Upper lobe of right lung (tissue), 1 donor: ENCODE measurements at regions not wholly inside any gene's neighbourhood (a gene's known extent, or its start where the extent isn't known, plus 50 kb on each side); places are given as distances from the start of the nearest gene placed in this dataset.

ENCODE experiments used
- ATAC-seq: fragments of 200-7000 bp; cut with Tn5 transposase; one replicate; pipeline ENCODE4 v1.9.1; 2020; ENCODE audit warnings: mild to moderate bottlenecking, moderate library complexity
- DNase-seq: peaks from one replicate; pipeline ENCODE4 v3.0.0-alpha.2; 2020
- H3K27ac ChIP-seq: fragments of 200-600 bp; one replicate; pipeline ENCODE4 v1.8.0; 2022
- H3K27me3 ChIP-seq: fragments of 200-600 bp; one replicate; pipeline ENCODE4 v1.8.0; 2022; ENCODE audit warnings: mild to moderate bottlenecking
- H3K36me3 ChIP-seq: fragments of 200-600 bp; one replicate; pipeline ENCODE4 v1.8.0; 2022
- H3K4me1 ChIP-seq: fragments of 200-600 bp; one replicate; pipeline ENCODE4 v1.8.0; 2022
- H3K4me3 ChIP-seq: fragments of 200-600 bp; one replicate; pipeline ENCODE4 v1.8.0; 2022; ENCODE audit warnings: mild to moderate bottlenecking
- H3K9me3 ChIP-seq: fragments of 200-600 bp; one replicate; pipeline ENCODE4 v1.8.0; 2022
- intact Hi-C: fragments of 100-400 bp; cut with DNase I; formaldehyde crosslinking; loops from one replicate; pipeline ENCODE4 v1.11.0; 2022
- TF ChIP-seq, protein P1 (sequence below): fragments of 200-600 bp; IDR thresholded peaks from one replicate; pipeline ENCODE4 v1.8.0; 2022; ENCODE audit warnings: antibody characterized with exemption
- donor health status: DM: no; HTN: yes; CAD: no; lungs with severe emphysema.

GRCh38 chr13:37395544-37395943 is 203.0 kb downstream of the POSTN start:
- DNase-seq (no peak), ATAC-seq (no peak)
- Histone ChIP-seq H3K4me3 (no peak overlapping the region), H3K27me3 (no peaks in the 10 kb centered on the region), H3K4me1 (no peaks in the 10 kb centered on the region), H3K27ac (no peak overlapping the region), H3K36me3 (no peaks in the 10 kb centered on the region), H3K9me3 (peaks cover 4% of the 10 kb centered on the region)
- intact Hi-C loops: no loop called here
- TF ChIP-seq, protein P1, sequence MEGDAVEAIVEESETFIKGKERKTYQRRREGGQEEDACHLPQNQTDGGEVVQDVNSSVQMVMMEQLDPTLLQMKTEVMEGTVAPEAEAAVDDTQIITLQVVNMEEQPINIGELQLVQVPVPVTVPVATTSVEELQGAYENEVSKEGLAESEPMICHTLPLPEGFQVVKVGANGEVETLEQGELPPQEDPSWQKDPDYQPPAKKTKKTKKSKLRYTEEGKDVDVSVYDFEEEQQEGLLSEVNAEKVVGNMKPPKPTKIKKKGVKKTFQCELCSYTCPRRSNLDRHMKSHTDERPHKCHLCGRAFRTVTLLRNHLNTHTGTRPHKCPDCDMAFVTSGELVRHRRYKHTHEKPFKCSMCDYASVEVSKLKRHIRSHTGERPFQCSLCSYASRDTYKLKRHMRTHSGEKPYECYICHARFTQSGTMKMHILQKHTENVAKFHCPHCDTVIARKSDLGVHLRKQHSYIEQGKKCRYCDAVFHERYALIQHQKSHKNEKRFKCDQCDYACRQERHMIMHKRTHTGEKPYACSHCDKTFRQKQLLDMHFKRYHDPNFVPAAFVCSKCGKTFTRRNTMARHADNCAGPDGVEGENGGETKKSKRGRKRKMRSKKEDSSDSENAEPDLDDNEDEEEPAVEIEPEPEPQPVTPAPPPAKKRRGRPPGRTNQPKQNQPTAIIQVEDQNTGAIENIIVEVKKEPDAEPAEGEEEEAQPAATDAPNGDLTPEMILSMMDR: no peak

- Histone ChIP-seq H3K36me3 (no peaks in the 10 kb centered on the region), H3K4me1 (no peaks in the 10 kb centered on the region), H3K27me3 (no peaks in the 10 kb centered on the region), H3K9me3 (no peaks in the 10 kb centered on the region), H3K27ac (no peak overlapping the region), H3K4me3 (no peak overlapping the region)
- DNase-seq (no peak), ATAC-seq (no peak)
- TF ChIP-seq, protein P1: no peak
- intact Hi-C loops: no loop called here
Observed at GRCh38 chr13:37392389-37392788, 206.2 kb downstream of the POSTN start.

GRCh38 chr13:37390735-37391134 is 207.8 kb downstream of the POSTN start:
- no peak overlapping the region for H3K4me3 ChIP-seq
- DNase-seq (no peak), ATAC-seq (no peak)
- H3K27ac ChIP-seq: no peak overlapping the region
- intact Hi-C loops: no loop called here
- H3K27me3 ChIP-seq: no peaks in the 10 kb centered on the region
- no peaks in the 10 kb centered on the region for H3K4me1 ChIP-seq
- TF ChIP-seq, protein P1: no peak
- H3K36me3 ChIP-seq: no peaks in the 10 kb centered on the region
- no peaks in the 10 kb centered on the region for H3K9me3 ChIP-seq

DNA sequence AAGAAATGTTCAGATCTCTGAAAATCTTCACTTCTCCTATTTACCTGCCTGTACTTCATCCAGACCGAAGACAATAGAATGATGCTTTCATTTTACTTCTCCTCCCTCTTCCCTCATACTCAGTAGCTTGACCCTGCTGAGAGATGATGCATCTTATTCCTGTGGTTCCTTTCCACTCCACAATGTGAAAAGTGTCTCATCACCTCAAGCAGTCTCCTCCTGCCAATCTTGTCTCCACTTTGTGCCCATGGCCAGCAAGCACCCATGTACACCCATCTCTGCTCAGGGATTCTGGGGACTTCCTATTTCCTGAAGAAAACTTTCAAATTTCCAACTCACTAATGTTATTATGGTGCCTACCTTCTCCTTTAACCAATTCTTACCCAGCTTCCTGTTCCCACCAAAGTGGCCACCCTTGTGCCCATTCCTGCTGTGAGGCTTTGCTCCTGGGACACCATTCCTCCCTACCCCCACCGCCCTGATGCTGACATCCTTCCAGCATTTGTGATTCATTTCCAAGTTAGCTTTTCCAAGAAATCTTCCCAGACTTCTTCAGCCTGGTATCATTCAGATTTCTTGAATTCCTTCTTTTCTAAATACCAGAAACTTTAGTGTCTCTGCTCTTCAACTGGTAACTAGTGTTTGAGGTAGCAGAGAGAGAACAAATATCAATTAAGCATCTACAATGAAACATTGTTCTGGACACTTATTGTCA is 212.5 kb downstream of the POSTN start:
- TF ChIP-seq, protein P1: no peak
- no peak overlapping the region for H3K27ac ChIP-seq
- H3K27me3 ChIP-seq: no peaks in the 10 kb centered on the region
- DNase-seq (no peak), ATAC-seq (no peak)
- no peak overlapping the region for H3K4me3 ChIP-seq
- H3K36me3 ChIP-seq: no peaks in the 10 kb centered on the region
- H3K4me1 ChIP-seq: no peaks in the 10 kb centered on the region
- H3K9me3 ChIP-seq: no peaks in the 10 kb centered on the region
- intact Hi-C loops: no loop called here

DNA sequence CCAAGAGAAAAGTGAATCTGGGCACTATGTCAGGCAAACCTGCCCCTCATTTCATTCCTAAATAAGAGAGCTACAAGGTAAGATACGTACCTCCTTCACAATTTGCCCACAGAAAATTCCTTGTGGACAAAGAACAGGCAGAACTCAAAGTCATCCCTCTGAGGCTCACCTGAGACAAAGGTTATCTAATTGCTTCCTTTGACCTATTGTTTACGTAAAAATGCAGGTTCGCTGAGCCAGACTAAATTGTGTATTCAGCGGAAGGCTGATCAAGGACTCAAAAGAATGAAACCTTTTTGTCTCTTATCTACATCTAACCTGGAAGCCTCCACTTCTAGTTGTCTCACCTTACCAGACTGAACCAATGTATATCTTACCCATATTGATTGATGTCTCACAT is 213.3 kb downstream of the POSTN start:
- Histone ChIP-seq H3K36me3 (no peaks in the 10 kb centered on the region), H3K4me3 (no peak overlapping the region), H3K9me3 (no peaks in the 10 kb centered on the region), H3K27me3 (no peaks in the 10 kb centered on the region), H3K4me1 (no peaks in the 10 kb centered on the region), H3K27ac (no peak overlapping the region)
- ATAC-seq: no peak
- intact Hi-C loops: no loop called here
- TF ChIP-seq, protein P1: no peak
- no peak for DNase-seq
